GM21367 (cell line): ENCODE measurements at regions not wholly inside any gene's neighbourhood (a gene's known extent, or its start where the extent isn't known, plus 50 kb on each side); places are given as distances from the start of the nearest gene placed in this dataset.
A peak's percentile ranks its signal among the peaks of the same experiment; 100 is the strongest.

Experiments used
- ATAC-seq: cut with Tn5 transposase; IDR thresholded peaks from one replicate; pipeline ENCODE4 v1.9.1; 2021; ENCODE audit not compliant: unreplicated experiment

DNA sequence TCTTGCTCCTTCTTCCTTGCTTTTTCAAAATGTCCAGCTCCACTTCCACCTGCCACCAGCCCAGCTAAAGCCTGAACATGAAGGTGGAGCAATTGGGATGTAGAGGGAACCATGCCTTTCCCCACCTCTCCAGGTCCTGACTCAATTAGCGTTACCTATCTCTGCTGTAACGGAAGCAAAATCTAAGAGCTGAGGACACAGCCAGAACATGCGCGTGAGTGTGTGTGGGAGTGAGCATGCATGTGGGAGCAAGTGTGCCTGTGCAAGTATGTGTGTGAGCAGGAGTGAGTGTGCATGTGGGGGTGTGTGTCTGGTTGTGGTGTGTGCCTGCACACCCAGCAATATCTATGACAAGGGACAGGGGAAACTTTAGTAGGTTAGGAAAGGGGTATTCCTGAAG is 364.5 kb downstream of the MID1IP1 start:
- no peak for ATAC-seq

DNA sequence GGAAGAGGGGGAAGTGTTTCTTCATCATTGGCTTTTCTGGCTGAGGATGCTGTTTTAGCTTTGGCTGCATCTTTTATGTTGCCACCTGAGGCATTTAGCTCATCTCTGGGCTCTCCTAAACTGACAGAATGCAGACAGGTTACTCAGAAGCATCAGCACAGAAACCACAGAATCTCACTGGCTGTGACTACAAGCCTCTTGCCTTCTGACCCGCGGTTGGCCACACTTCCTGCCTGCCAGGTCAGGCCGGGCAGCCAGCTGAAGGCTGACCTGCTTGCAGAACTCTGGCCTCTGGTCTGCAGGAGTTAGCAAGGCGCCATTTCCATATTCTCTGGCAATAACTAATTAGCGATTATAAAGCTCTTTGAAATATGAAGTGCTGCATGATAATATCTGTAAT is 366.5 kb downstream of the MID1IP1 start:
- no peak for ATAC-seq

DNA sequence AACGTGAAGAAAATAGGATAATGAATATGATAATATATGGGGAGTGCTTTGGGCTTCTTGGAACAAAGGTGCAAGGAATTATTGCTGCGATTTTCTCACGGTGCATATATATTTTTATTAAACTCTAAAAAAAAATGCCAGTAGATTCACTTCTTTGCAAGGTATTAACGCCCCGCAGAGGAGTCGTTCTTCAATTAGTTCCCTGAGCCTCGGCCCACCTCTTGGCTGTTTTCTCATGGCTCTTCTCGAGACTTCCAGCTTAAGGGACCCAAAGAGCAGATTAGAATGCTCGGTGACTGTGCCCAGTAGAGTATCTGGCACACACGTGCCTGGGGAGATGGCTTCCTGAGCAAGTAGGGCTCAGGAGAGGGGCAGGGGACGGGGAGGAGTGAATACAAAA is 367.4 kb downstream of the MID1IP1 start:
- no peak for ATAC-seq

DNA sequence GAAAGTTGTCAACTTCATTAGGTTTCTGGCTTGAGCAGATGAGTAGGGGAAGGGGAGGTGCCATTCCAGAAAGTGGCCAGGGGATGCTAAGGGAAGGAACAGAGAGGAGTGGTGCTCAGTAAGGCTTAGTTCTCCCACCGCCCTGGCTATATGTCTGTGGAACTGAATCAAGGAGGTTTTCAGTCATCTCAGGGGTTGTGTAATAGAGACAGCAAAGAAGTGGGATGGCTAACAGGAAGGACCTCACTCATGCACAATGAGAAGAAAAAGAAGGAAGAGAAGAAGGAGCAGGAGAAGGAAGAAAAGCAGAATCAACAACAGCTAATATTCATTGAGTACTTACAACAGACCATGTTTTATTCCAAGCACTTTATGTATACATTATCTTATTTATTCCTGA is 368.7 kb downstream of the MID1IP1 start:
- ATAC-seq: no peak

DNA sequence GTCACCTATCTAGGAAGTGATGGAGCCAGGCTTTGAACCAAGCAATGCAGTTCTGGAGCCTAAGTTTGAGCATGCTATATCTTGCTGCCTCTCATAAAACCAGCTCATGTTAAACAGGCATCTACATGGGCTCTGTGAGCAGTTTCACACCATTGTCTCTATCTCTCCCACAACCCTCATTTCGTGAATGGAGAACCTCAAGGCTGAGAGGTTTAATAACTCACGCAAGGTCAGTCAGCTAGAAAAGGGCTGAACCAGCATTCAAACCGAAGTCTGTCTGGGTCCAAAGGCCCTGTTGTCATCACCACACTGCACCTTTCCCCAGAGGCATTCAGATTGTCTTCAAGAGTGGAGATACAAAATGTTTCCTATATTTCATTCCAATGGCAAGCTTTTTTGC is 369.2 kb downstream of the MID1IP1 start:
- no peak for ATAC-seq

DNA sequence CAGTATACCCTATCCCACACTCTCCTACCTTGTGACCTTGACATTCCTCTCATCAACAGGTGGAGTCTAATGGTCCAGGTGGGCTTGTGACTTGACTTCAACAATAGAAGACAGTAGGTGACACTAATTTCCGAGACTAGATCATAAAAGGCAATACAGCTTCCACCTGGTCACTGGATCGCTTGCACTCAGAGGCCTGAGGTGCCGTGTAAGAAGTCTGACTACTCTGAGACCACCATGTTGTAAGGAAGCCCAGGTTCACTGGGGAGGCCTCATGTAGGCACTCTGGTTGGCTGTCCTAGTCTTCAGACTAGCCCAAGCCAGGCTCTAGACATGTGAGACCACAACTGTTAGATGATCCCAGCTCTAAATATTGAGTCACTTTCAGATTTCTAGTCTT is 370.4 kb downstream of the MID1IP1 start:
- ATAC-seq: no peak

DNA sequence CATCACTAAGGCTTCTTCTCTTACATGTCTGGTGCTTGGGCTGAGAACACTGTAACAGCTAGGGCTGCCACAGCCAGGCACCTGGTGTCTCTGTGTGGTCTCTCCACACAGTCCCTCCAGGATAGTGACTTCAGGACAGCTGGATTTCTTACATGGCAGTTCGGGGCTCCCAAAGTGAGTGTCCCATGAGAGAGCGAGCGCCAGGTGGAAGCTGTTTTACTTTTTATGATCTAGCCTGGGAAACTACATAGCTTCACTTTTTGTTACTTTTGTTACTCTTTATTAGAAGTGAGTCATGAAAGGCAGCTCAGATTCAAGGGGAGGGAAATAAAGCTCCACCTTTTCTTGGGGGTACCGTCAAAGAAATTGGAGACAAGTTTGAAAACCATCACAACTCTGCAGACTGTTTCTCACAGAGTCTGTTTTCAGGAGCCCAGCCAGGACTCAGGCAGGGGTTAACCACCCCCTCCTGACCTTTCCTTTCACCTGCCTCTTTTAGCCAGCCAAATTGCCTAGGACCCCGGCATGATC is 373.0 kb downstream of the MID1IP1 start:
- ATAC-seq: no peak

DNA sequence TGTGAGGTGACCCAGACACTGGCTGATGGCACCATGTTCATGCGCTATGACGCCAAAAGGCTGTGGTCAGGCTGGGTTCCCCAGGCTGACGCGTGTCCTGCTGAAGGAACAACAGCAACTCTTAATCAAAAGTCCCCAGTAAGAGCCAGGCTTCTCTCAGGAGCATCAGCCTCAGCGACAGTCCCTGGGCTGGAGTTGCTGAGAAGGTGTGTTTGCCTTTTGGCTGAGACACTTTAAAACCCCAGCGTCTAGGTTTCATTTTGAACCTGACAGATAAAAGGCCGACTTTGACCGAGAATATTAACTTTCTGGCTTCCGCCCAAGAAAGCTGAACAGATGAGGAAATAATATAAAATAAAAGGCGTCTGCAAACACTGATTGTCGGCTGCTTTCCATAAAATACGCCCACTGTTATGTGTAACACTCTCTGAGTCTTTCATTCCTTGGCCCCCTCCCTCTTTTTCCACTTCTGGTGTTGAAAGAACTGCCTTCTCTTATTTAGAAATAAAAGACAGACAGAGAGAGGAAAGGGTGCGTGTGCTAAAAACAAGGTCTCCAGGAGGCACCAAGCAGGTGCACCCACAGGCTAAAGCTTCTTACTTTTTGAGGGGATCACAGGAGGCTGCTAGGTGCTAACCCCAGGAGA is 373.6 kb downstream of the MID1IP1 start:
- ATAC-seq: no peak

DNA sequence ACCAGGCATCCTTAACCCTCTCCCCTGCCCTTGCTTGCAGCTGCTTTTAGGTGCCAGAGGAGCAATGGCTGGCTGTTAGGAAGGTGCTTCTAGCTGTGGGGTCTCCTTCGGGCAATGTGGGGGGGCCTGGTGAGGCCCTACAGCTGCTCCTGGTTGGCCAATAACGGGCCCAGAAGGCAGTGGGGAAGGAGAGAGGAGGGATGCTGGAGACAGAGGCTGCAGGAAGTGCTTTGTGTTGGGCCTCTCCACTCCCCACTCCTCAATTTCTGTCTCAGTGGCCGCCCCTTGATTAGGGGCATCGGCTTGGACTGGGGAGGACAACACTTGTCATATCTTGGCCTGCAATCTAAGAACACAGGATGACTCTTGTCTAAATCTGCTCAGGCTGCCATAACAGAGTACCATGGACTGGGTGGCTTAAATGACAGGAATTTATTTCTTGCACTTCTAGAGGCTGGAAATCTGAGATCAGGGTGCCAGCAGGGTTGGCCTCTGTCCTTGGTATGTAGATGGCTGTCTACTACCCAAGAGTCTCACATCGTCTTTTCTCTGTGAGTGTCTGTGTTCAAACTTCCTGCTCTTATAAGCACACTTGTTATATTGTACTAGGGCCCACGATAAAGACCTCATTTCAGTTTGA is 374.3 kb downstream of the MID1IP1 start:
- ATAC-seq: no peak

DNA sequence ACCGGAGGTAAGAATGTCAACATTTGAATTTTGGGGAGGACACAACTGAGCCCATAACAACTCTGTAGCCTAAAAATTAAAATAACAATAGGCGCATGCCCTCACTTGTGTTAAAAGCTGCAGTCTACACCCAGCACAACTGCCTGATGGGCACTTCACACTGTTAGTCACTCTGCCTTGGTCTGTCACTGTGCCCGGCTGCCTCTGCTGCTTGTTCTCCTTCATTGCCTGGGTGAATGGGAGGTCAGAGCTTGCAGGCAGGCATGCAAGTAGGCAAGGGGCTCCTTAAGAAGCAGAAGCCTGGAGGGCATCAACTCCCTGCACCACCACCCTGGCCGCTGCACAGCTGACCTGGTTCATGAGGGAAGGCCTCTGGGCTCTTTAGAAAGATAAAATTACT is 374.8 kb downstream of the MID1IP1 start:
- no peak for ATAC-seq

DNA sequence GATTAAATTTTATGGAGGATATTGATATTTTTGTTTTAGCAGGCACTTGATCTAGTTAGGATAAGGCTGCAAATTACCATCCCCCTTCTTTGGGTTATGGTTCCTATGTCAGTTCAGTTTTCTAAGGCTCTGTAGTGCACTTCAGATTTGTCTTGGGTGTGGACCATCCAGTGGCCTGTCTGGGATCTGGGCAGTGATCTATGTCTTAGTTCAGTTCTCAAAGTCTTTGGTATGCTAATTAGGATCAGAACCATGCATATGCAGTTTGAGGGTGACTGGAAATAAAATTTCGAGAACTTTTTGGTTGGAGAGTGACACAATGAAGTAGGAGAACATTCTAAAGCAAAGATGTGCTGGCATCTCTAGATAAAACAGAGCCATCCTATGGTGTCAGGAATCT is 388.2 kb downstream of the MID1IP1 start:
- no peak for ATAC-seq

DNA sequence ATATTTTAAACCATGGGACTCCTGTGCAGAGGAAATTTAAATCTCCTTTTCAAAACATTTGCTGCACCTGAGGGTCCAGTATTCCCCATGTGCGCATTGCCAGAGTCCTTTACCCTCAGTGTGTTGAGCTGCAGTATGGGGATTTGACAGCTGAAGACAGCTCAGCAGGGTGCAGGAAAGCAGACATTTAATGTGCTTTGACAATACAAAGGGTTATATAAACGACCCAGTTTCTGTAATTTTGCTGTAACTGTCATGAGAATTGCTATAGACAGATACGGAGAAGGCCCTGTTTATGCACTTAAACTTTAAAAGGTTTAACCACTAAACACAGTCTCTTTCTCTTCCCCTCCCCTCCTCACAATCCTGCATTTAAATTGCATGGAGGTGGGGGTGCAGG is 393.4 kb downstream of the MID1IP1 start:
- no peak for ATAC-seq

DNA sequence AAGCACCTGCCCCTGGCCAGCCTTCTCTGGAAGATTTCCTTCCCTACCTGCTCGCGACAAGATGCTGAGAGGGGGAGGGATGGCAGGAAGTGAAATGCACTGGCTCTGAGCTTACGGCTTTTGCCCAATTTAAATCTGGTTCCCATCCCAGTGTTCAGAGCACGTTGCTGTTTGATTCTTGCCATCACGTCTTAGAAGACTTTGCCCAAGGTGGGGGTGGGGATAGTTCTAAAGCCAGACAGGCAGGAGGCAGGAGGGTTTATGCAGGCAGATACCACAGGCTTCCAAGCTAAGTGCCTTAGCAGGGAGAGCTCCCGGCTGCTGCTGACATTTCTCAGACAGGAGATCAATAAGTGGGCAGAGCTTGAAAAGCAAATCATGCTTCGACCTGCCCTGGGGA is 393.9 kb downstream of the MID1IP1 start:
- ATAC-seq: no peak

DNA sequence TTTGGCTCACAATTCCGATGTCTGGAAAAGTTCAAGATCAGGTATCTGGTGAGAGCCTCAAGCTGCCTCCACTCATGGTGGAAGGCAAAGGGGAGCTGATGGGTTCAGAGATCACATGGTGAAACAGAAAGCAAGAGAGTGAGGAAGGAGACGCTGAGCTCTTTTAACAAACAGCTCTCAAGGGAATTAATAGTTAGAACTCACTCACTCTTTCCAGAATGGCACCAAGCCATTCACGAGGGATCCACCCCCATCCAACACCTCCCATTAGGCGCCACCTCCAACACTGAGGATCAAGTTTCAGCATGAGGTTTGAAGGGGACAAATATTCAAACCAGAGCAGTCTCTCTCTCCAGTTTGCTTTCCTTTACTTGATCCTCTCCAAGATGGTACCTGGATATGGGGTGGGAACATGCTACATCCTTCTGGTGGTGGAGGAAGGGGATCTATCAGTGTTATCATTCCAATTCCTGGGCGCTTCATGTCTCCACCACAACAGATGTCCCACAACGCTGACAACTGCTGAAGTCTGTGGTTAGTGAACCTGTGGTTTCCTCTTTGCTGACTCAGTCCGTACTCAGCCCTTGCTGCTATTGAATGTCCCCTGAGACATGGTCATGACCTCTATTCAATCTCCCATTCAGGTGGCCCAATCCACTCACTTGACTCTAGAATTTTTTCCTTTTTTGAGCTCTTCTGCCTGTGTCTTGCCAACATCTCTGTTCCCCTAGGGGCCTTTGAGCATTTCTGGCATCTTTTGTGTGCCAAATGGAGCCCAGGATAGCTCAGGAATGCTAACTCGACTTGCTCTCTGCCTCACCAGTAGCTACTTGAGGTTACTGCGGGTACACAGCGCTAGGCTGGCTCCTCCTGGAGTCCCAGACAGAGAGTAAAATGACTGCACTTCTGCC is 395.2 kb downstream of the MID1IP1 start:
- ATAC-seq: peak; percentile 95

DNA sequence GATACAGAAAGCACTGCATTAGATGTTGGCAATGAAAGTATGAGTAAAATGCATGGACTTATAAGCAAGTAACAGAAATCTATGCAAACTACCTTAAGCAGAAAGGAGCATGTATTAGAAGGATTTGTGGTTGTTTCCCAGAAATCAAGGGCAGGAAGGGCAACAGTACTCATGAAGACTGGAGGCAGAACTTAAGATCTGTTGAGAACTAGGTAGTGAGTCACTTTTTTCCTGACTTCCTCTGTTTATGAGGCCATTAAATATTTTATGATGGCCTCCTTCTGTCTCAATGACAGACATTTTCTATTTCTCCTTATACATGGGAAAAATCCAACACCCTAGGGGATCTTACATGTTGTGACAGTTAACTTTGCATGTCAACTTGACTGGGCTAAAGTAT is 398.2 kb downstream of the MID1IP1 start:
- ATAC-seq: no peak

DNA sequence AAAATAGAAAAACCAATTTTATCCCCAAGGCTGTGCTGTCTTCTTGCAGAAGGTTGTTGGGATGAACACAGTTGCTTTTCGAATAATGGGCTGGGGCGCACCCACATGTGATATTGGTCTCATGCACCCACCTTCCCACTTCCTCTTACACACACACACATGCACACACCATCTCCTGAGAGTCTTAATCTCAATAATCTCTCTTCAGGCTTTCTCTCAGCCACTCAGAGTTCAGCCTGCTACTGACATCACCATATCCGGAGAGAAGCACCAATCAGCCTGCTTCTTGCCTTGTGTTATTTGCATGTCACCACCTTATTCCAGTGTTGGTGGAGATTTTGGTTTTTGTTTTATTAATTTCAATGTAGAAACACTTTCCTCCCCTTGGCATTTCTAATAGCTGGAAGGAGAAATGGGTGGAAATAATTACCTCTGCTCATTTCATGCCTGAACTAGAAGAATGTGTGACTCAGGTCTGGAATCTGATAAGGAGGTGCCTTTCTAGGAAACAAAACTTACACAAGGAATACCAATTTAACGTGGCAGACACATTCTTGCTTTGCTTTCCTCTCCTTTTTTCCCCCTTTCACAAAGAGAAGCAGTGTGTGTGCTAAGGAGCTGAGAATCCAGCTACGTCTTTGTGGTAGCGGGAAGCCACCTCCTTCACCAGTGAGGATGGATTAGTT is 400.2 kb downstream of the MID1IP1 start:
- no peak for ATAC-seq

DNA sequence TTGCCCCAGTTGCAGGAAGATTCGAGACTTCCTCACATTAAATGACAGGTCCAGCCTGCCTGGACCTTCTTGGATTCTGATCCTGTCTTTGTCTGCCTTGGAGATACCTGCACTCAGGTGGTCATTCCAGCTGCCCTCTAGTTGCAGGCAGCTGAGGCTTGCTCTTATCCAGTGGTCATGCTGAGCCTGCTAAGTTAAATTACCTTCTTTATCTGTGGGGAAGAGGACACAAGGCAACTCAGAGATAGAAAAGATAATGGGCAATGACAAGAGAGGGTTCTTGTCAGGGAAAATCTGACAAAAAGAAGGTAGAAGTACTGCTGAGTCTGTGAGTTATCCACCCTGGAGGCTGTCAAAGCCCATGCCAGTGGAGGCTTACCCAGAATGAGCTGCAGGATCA is 401.4 kb downstream of the MID1IP1 start:
- no peak for ATAC-seq

DNA sequence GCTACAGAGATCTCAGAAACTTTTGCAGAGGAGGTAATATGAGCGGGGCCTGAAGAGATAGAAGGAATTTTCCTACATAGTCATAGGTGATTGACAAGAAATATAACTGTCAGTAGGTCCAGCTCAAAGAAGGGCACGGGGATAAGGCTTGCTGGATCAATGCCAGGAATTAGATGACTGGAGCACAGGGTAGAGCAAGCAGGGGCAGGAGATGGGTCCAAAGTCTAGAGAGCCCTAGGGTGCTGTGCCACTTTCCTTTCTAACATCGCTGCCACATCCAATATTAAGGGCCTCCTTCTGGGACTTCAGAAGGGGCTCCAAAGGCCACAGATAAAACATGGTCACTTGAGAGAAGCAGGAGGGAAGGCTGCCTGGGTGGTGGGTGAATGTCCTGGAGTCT is 402.2 kb downstream of the MID1IP1 start:
- no peak for ATAC-seq

DNA sequence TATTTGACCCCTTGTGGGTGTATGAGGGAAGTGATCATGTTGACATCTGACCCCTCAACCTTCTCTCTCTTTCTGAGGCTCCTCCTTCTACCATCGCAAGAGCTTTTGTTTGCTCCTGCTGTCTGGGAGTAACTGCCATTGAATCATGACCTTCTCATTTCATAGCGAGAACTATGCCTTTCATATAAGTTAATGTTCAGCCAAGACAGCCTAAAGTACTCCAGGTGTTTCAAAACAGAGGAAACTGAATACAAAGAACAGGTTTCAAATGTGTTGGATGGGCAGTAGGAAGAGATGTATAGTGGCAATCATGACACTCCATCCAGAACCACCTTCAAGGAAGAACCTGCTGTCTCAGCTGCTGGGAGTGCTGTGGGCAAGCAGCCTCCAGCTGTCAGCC is 403.1 kb downstream of the MID1IP1 start:
- no peak for ATAC-seq

DNA sequence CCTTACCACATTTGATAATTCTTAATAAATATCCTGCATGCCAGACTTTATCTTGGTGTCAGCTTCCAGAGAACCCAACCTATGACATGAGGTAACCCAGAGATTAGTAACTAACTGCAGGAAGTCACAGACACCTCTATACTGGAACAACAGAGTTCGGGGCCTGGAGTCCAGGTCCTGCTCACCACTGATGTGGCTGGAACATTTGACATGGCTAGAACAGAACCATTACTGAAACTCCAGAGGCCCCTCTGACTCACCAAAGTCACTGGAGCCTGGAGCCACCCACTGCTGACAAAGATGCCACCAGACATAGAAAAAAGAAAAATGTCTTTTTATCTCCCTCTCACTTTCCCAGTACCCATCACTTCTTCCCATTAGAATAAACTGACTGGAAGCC is 403.7 kb downstream of the MID1IP1 start:
- no peak for ATAC-seq

DNA sequence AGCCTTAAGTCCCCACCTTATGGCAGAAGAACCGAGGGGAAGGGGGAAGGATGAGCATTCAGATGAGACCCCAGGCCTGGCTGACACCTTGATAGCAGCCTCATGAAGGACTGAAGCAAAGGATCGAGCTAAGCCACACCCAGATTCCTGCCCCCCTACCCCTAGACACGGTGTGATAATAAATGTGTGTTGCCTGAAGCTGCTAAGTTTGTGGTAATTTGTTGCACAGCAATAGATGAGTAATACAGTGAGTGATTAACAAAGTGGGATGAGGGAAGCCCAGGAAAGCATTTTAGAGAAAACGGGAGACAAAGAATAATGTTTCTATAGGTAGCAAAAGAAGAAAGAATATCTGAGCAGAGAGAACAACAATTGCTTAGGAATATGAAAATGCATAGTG is 404.2 kb downstream of the MID1IP1 start:
- ATAC-seq: no peak
